K562 (cell line): ENCODE measurements at regions not wholly inside any gene's neighbourhood (a gene's known extent, or its start where the extent isn't known, plus 50 kb on each side); places are given as distances from the start of the nearest gene placed in this dataset.

Experiments
- ATAC-seq: fragments of 200-7000 bp; cut with Tn5 transposase; 3 replicates; pipeline ENCODE4 v1.9.1; 2020; ENCODE audit warnings: moderate library complexity
- BruUV-seq: library from RNA; stranded (reverse); fragments of 400-500 nt; replicated peaks from 2 replicates; lab custom pipeline; 2021; lab: Mats Ljungman, UMichigan
- CTCF ChIA-PET: fragments of 300-600 bp; formaldehyde crosslinking; extraction: SDS; loops from one replicate; lab custom pipeline; 2021; ENCODE audit warnings: low intra/inter-chr PET ratio; lab: Yijun Ruan, JAX
- POLR2A ChIA-PET: fragments of 300-600, 350-650 bp; sonication (Branson Sonifier 250); formaldehyde crosslinking; extraction: SDS; loops from one replicate; lab custom pipeline; 2021; ENCODE audit warnings: antibody characterized with exemption, inconsistent platforms; lab: Yijun Ruan, JAX
- DNase-seq, 4 experiments: peaks; one replicate each; pipeline versions ENCODE4 v3.0.0 to v3.0.0-alpha.2; 2011 to 2018; ENCODE audit warnings: low spot score in 3 of 4, mixed read lengths in 3 of 4; ENCODE audit errors: extremely low read depth in 1 of 4
- FAIRE-seq: peaks from 2 replicates; lab custom pipeline; 2011; peaks lifted over from hg19 to GRCh38; lab: Jason Lieb, UNC
- H2AFZ ChIP-seq: 2 replicates; pipeline ENCODE4 v1.6.0; 2011; ENCODE audit warnings: low read depth, low read length, control low read depth, inconsistent platforms
- H3K27ac ChIP-seq: fragments of 200-600 bp; 3 replicates; pipeline ENCODE4 v1.8.0; 2011; ENCODE audit warnings: low read depth, mild to moderate bottlenecking, control low read depth, inconsistent platforms, low read length, moderate library complexity, mixed read lengths; ENCODE audit errors: extremely low read depth
- H3K27me3 ChIP-seq, 2 experiments: fragments of 300-600 bp in 1 of 2; 2 replicates in 1 of 2; 3 replicates in 1 of 2; pipeline versions ENCODE4 v1.6.0 to v1.8.0; 2011; ENCODE audit warnings: inconsistent platforms in 2 of 2, low read length in 2 of 2, mild to moderate bottlenecking in 1 of 2, mixed read lengths in 1 of 2, moderate library complexity in 1 of 2; ENCODE audit not compliant: control insufficient read depth in 2 of 2, insufficient read depth in 2 of 2
- H3K36me3 ChIP-seq: fragments of 300-600 bp; 3 replicates; pipeline ENCODE4 v1.8.0; 2011; ENCODE audit warnings: mild to moderate bottlenecking, low read length, inconsistent platforms; ENCODE audit not compliant: control insufficient read depth, insufficient read depth
- H3K4me1 ChIP-seq, 2 experiments: fragments of 200-600 bp in 1 of 2; replicated peaks in 1 of 2; 2 replicates in 1 of 2; 3 replicates in 1 of 2; pipeline versions ENCODE4 v1.5.1 to v1.8.0; 2011; ENCODE audit warnings: inconsistent platforms in 2 of 2, low read length in 2 of 2, mild to moderate bottlenecking in 1 of 2, mixed read lengths in 1 of 2, moderate library complexity in 1 of 2; ENCODE audit not compliant: control insufficient read depth in 2 of 2, insufficient read depth in 2 of 2
- H3K4me2 ChIP-seq: 2 replicates; pipeline ENCODE4 v1.6.1; 2011; ENCODE audit warnings: low read length, control low read depth, inconsistent platforms, mixed read lengths; ENCODE audit not compliant: insufficient read depth
- H3K4me3 ChIP-seq: fragments of 200-600 bp; sonication (generic), shearing (Covaris generic); 2 replicates; pipeline ENCODE4 v1.5.1; 2016; ENCODE audit warnings: control low read depth, inconsistent platforms
- H3K79me2 ChIP-seq: fragments of 200-600 bp; 3 replicates; pipeline ENCODE4 v1.8.0; 2011; ENCODE audit warnings: low read length, inconsistent platforms; ENCODE audit not compliant: control insufficient read depth, insufficient read depth
- H3K9ac ChIP-seq, 2 experiments: 2 replicates each; pipeline versions ENCODE4 v1.6.0 to v1.6.1; 2011; ENCODE audit warnings: low read depth in 2 of 2, low read length in 2 of 2, control low read depth in 1 of 2, inconsistent platforms in 1 of 2, mild to moderate bottlenecking in 1 of 2, mixed read lengths in 1 of 2; ENCODE audit not compliant: insufficient read depth in 1 of 2
- H3K9me1 ChIP-seq: one replicate; pipeline ENCODE4 v1.6.0; 2011; ENCODE audit warnings: inconsistent platforms, mild to moderate bottlenecking, low read length, moderate library complexity; ENCODE audit not compliant: control insufficient read depth, insufficient read depth
- H3K9me3 ChIP-seq: replicated peaks from 2 replicates; pipeline ENCODE4 v1.5.1; 2011; ENCODE audit warnings: low read depth, low read length, inconsistent platforms; ENCODE audit not compliant: control insufficient read depth, insufficient read depth
- H4K20me1 ChIP-seq: replicated peaks from 2 replicates; pipeline ENCODE4 v1.6.1; 2011; ENCODE audit warnings: low read length, inconsistent platforms, mixed read lengths; ENCODE audit not compliant: control insufficient read depth, insufficient read depth
- ETV1 ChIP-seq: fragments of 450-650 bp; conservative IDR thresholded peaks from 2 replicates; pipeline ENCODE4 v1.6.1; 2016; ENCODE audit warnings: missing genetic modification characterization, control low read depth, low read depth, missing compliant biosample characterization
- EWSR1 ChIP-seq: fragments of 450-650 bp; IDR thresholded peaks from 2 replicates; pipeline ENCODE4 v1.6.1; 2018; ENCODE audit warnings: borderline replicate concordance, mild to moderate bottlenecking, low read depth, moderate library complexity; ENCODE audit not compliant: partially characterized antibody
- GTF2A2 ChIP-seq: IDR thresholded peaks from 2 replicates; pipeline ENCODE4 v1.6.1; 2016; ENCODE audit warnings: mild to moderate bottlenecking, missing genetic modification characterization, missing compliant biosample characterization
- HOXB6 ChIP-seq: fragments of 250-450 bp; sonication (Bioruptor Pico); IDR thresholded peaks from 2 replicates; pipeline ENCODE4 v1.5.1; 2022; ENCODE audit warnings: mild to moderate bottlenecking, borderline replicate concordance
- MTF1 ChIP-seq: fragments of 250-450 bp; sonication (Bioruptor Pico); IDR thresholded peaks from 2 replicates; pipeline ENCODE4 v1.9.0; 2021; ENCODE audit warnings: moderate library complexity, mild to moderate bottlenecking, inconsistent platforms, borderline replicate concordance
- WHSC1 ChIP-seq: IDR thresholded peaks from one replicate; pipeline ENCODE4 v1.6.1; 2012; ENCODE audit warnings: low read length, control low read depth, inconsistent platforms
- ZNF24 ChIP-seq: fragments of 450-650 bp; IDR thresholded peaks from 2 replicates; pipeline ENCODE4 v1.6.1; 2016
- ZNF764 ChIP-seq: fragments of 250-450 bp; sonication (Bioruptor Pico); IDR thresholded peaks from 2 replicates; pipeline ENCODE4 v1.4.0; 2020; ENCODE audit warnings: low read depth, mild to moderate bottlenecking, moderate library complexity
- in situ Hi-C: fragments of 300-500 bp; cut with MboI; formaldehyde crosslinking; loops from 4 replicates; pipeline ENCODE4 v1.15.0; 2018; ENCODE audit warnings: inconsistent platforms, mixed read lengths
- intact Hi-C: fragments of 100-400 bp; cut with micrococcal nuclease; formaldehyde crosslinking; loops from 2 replicates; pipeline ENCODE4 v1.14.2; 2022
- TF ChIP-seq, protein P1 (sequence below): sonication (generic); formaldehyde crosslinking; IDR thresholded peaks from 2 replicates; pipeline ENCODE4 v1.8.1; 2022; ENCODE audit warnings: missing genetic modification reagents

DNA sequence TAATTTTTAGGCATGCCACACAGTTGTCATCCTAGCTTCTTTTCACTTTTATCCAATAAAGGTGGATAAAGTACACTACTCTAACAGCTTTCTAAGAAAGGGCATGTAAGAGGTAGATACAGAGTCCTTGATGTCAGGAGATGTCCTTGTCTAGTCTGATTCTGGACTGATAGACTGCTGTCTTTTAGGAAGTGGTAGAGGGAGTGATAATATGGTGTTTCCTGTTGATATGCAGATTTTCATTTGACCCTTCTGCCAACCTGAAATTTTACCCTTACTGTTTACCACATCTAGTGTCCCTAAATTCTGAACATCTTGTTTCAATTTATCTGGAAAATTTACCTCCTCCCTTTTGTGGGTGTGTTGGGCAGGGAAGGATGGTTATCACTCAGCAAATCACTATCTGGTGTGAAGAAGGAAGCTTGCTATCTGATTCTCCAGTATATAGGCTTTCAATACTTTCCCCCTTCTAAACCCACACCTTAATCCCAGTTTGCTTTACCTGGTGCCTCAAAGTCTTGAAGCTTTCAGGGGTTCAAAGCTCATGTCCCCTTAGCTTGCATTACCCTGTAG lies 354.9 kb upstream of the SNX7 start:
- CTCF ChIA-PET, result no interaction called here
- Histone ChIP-seq H3K27me3 (no peaks in the 10 kb centered on the region), H2AFZ (no peak overlapping the region), H3K4me1 (no peaks in the 10 kb centered on the region), H3K36me3 (no peaks in the 10 kb centered on the region), H3K9me3 (no peaks in the 10 kb centered on the region), H3K4me3 (no peak overlapping the region), H3K79me2 (no peaks in the 10 kb centered on the region), H4K20me1 (no peaks in the 10 kb centered on the region), H3K9me1 (no peaks in the 10 kb centered on the region), H3K27ac (no peak overlapping the region), H3K4me2 (no peak overlapping the region), H3K9ac (no peak overlapping the region)
- in situ Hi-C loops (no loop called here), intact Hi-C loops (no loop called here)
- POLR2A ChIA-PET, result no interaction called here
- TF ChIP-seq GTF2A2 (tag) (no peak), HOXB6 (CRISPR knock-in tag) (no peak), WHSC1 (no peak), MTF1 (CRISPR knock-in tag) (no peak), ZNF24 (no peak), ZNF764 (CRISPR knock-in tag) (no peak), EWSR1 (no peak), ETV1 (tag) (no peak)
- TF ChIP-seq, protein P1, sequence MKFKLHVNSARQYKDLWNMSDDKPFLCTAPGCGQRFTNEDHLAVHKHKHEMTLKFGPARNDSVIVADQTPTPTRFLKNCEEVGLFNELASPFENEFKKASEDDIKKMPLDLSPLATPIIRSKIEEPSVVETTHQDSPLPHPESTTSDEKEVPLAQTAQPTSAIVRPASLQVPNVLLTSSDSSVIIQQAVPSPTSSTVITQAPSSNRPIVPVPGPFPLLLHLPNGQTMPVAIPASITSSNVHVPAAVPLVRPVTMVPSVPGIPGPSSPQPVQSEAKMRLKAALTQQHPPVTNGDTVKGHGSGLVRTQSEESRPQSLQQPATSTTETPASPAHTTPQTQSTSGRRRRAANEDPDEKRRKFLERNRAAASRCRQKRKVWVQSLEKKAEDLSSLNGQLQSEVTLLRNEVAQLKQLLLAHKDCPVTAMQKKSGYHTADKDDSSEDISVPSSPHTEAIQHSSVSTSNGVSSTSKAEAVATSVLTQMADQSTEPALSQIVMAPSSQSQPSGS (CRISPR knock-in tag), result no peak
- no peak for ATAC-seq
- DNase-seq, result no peak
- no peak for FAIRE-seq
- no TSS peak for BruUV-seq
